ENCODE measurements at regions not wholly inside any gene's neighbourhood (a gene's known extent, or its start where the extent isn't known, plus 50 kb on each side); places are given as distances from the start of the nearest gene placed in this dataset.
"Not testable (repeated sequence)": the region's sequence is repeated elsewhere in the genome, so short reads cannot be mapped to it uniquely, and the experiment has no call there.

- DNase-seq (ENCODE audit: low read depth) = no peak
Measured at GRCh38 chr3:187997946-187998561, 155.9 kb upstream of the LPP start.

DNA sequence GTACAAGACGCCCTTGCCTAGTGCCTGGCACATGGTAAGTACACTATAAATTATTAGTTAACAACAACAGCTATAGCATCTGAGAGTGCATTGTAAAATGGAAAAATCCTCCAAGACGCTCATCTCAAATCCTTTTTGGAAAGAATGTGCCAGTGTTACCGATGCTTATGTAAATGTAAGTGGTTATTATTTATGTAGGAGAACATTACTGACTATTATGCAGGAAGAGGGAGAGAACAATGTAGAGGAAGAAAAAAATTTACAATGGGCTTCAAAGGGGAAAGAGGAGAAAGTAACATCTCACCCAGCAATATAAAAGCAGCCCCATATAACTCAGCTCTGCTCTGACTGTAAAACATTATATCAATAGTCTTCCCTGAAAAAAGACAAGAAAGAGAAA is 155.3 kb upstream of the LPP start:
- no peak for DNase-seq (ENCODE audit: low read depth)

DNA sequence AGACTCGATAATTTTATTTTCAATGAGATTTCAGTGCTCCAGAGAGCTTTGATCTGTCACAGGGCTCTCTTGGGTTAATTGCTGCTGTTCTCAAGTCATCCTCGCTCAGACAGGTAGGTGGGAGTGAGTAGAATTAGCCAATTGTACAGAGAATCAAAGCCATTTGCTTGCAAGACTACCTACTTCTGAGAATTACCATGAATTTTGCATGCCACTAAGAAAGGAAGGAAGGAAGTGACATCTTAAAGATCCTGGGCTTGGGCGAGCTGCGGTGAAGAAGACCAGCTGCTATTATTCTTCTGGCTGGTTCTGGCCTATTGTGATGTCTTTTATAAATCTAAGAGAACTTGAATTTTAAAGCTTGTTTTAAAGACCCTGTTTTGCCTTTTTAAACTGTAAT is 154.1 kb upstream of the LPP start:
- DNase-seq (ENCODE audit: low read depth) = no peak

- DNase-seq (ENCODE audit: low read depth) = no peak
Measured at GRCh38 chr3:188000361-188000861, 153.5 kb upstream of the LPP start.

GRCh38 chr3:188001093-188001492 is 152.9 kb upstream of the LPP start:
- no peak for DNase-seq (ENCODE audit: low read depth)

DNA sequence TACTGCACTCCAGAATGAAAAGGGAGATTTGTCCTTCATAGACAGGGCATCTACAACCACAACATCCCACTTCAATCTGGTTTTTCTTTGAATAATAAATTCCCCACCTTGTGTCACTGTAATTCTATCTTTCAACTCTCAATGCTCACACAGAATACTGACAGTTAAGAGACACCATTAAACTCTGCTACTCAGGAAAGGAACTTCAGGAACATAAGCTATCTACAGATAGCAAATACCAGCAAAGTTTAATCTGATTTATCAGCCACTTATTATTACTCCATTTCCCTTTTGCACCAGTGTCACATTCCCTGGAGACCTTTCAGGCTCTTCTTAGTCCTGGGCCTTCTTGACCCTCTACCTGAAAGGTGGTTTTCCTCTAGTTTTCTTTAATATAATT is 152.0 kb upstream of the LPP start:
- no peak for DNase-seq (ENCODE audit: low read depth)

GRCh38 chr3:188002626-188003138 is 151.3 kb upstream of the LPP start:
- DNase-seq (ENCODE audit: low read depth) = no peak

GRCh38 chr3:188003188-188004171 is 150.5 kb upstream of the LPP start:
- DNase-seq (ENCODE audit: low read depth) = no peak

GRCh38 chr3:188006726-188007393 is 147.1 kb upstream of the LPP start:
- DNase-seq (ENCODE audit: low read depth) = no peak

DNA sequence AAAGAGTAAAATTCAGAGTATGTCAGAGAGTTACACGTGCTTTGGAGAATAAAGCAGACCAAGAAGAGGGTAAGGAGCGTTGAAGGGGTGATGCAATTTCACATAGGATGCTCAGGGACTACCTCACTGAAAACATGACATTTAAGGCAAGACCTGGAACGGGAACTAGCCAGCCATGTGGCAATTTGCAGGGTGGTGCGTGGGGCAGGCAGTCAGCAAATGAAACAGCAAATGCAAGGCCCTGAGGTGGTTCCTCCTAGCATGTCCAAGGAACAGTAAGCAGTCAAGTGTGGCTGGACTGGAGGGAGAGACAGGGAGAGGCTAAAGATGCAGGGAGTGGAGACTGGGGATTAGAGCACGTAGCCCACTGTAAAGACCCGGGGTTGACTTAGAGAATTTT is 146.1 kb upstream of the LPP start:
- no peak for DNase-seq (ENCODE audit: low read depth)

DNA sequence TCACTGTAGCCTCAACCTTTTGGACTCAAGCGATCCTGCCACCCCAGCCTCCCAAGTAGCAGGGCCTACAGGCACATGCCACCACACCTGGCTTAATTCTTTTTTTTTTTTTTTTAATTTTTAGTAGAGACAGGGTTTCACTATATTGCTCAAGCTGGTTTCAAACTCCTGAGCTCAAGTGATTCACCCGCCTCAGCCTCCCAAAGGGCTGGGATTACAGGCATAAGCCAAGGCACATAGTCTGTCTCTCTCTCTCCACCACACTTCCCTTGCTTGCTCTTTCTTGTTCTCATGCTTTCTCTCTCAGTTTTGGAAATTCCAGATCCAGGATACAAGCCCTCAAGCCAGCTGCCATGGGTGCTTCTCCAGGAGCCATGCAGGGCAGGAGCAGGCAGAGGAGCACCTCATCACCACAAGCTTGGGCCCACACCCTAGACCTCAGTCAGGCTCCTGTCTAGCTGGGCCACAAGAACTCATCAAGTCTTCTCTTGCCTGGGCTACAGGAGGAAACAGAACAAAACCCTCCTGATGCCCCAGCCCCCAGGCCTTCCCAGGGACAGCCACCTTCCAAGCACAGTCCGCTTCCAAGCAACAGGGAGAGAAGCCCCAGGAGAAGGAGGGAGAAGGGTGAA is 145.3 kb upstream of the LPP start:
- DNase-seq (ENCODE audit: low read depth) = no peak

DNA sequence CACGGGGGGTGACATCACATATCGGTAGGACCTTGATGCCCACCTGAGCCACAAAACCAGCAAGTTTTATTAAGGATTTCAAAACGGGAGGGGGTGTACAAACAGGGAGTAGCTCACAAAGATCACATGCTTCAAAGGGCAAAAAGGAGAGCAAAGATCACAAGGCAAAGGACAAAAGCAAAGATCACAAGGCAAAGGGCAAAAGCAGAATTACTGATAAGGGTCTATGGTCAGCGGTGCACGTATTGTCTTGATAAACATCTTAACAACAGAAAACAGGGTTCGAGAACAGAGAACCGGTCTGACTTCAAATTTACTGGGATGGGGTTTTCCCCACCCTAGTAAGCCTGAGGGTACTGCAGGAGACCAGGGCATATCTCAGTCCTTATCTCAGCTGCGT is 143.5 kb upstream of the LPP start:
- no peak for DNase-seq (ENCODE audit: low read depth)

- DNase-seq (ENCODE audit: low read depth) = no peak
Measured at GRCh38 chr3:188019727-188020126, 134.2 kb upstream of the LPP start.

DNA sequence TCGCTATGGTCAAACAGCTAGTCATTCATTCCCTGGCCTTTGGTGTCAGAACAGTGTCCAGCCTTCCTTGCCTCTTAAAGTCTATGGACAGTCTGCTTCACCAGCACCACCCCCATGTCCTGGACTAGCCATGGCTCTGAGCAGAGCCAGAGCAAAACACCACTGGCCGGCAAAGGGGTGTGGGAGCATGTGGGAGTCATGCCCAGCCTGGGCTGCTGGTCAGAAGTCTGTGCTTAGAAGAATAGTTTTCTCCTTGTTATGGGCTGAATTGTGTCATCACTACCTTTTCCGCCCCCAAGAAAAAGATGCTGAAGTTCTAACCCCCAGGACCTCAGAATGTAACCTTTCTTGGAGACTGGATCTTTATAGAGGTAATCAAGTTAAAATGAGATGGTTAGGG is 132.9 kb upstream of the LPP start:
- DNase-seq (ENCODE audit: low read depth) = no peak

DNA sequence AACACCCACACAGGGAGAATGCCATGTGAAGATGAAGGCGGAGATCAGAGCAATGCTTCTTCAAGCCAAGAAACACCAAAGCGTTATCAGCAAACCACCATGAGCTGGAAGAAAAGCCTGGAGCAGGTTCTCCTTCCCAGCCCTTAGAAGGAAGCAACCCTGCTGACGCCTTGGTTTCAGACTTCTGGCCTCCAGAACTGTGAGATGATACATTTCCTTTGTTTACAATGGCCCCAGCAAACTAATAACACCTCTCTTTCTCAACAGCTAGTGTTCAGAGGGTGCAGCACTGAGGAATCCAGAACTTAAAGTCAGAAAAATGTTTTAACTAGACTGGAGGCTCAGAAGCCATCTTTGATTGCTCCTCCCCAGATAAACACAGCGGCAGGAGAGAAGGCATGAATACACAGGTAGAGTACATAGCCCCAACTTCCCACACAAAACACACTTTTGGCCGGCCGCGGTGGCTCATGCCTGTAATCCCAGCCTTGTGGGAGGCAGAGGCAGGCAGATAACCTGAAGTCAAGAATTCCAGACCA is 132.4 kb upstream of the LPP start:
- no peak for DNase-seq (ENCODE audit: low read depth)

DNA sequence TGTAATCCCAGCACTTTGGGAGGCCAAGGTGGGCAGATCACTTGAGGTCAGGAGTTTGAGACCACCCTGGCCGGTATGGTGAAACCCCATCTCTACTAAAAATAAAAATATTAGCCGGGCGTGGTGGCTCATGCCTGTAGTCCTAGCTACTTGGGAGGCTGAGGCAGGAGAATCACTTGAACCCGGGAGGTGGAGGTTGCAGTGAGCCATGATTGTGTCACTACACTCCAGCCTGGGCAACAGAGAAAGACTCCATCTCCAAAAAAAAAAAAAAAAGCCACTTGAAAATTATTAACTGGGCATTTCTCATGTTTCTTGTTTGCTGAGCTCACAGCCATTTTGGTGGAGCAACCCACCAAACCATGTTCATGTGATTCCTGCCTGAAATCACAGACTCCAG is 131.1 kb upstream of the LPP start:
- DNase-seq (ENCODE audit: low read depth) = not testable (repeated sequence)

- no peak for DNase-seq (ENCODE audit: low read depth)
Measured at GRCh38 chr3:188025555-188025954, 128.4 kb upstream of the LPP start.

GRCh38 chr3:188026191-188026968 is 127.6 kb upstream of the LPP start:
- no peak for DNase-seq (ENCODE audit: low read depth)

GRCh38 chr3:188031121-188031520 is 122.8 kb upstream of the LPP start:
- no peak for DNase-seq (ENCODE audit: low read depth)

DNA sequence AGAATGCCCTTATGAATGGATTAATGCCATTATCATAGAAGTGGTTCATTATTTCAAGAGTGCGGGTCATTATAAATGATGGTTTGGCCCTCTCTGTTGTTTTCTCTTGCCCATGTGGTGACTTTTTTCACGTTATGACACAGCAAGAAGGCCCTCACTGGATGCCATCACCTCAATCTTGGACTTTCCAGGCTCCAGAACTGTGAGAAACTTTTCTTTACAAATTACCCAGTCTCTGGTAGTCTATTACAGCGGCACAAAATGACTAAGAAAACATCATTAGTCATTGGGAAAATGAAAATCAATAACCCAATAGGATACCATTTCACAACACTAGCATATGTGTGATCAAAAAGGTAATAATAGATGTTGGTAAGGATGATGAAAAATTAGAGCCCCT is 119.0 kb upstream of the LPP start:
- DNase-seq (ENCODE audit: low read depth) = no peak
